ENCODE measurements at regions not wholly inside any gene's neighbourhood (a gene's known extent, or its start where the extent isn't known, plus 50 kb on each side); places are given as distances from the start of the nearest gene placed in this dataset.

DNA sequence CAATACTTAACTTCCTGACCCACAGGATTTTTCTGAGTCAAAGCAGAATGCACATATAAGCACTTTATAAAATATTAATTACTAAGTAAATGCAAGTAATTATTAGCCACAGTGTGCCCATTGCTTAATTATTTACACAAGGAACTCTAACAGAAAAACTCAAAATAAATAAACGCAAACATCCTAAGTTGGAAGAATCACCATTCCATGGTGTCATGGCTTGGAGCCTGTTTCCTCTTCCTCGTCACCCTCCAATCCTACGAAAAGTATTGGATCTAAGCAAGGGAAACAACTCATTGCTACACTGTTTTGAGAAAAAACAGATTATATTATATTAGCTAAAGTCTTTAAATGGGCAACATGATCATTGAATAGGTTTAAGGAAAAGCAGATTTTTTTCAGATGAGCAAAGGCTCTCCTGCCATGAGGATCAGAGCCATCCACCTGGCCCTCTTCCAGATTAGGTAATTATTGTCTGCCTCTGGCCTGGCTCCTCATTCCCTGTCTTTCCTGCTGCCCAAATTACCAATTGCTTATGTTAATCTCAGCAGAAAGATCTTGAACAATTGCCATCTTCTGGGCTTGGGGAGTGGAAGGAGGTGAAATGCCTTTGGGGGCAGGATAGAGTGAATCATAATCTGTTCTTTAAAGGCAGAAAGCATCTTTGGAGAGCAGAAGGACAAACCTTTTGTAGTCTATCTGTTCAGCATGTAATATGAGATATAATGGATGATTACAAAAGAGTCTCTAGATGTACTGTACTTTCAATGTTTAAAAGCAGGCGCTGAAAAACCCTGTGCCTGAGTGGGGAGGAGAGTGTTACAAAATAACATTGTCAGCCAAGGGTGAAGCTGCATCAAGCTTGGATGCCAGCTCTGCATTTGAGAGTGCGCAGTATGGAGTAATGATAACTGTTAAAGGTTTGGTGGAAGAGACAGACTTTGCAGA, 121.2 kb downstream of the DUSP10 start (continued):
- TF ChIP-seq MEF2A (IDR thresholded peaks at IDR 0.05; ENCODE audit: borderline replicate concordance, low read depth) = no peak
- no peak for TF ChIP-seq MXI1 (IDR thresholded peaks at IDR 0.05; ENCODE audit: low read depth, low read length)
- TF ChIP-seq USF1 (IDR thresholded peaks at IDR 0.05; ENCODE audit: borderline replicate concordance, low read depth) = no peak
- no peak for TF ChIP-seq FOXJ3 (CRISPR knock-in tag; IDR thresholded peaks at IDR 0.05)
- TF ChIP-seq REST (IDR thresholded peaks at IDR 0.05; ENCODE audit: low read depth, low read length) = no peak

GRCh38 chr1:221621683-221622082, 120.2 kb downstream of the DUSP10 start:
- Histone ChIP-seq H3K4me1 (ENCODE audit: control insufficient read depth in 1 of 2, insufficient read depth in 2 of 2, low read depth in 1 of 2, low read length in 1 of 2) (peaks cover 0 to 11% of the 10 kb centered on the region in 2 experiments; a peak in 3 of 4 replicates), H3K79me2 (ENCODE audit: insufficient read depth) (no peaks in the 10 kb centered on the region), H3K27me3 (ENCODE audit: insufficient read depth) (no peaks in the 10 kb centered on the region), H4K20me1 (ENCODE audit: insufficient read depth) (no peaks in the 10 kb centered on the region), H3F3A (replicated peaks; ENCODE audit: insufficient read depth) (peaks cover 5% of the 10 kb centered on the region), H3K9me2 (no peaks in the 10 kb centered on the region), H3K4me3 (ENCODE audit: low read depth in 2 of 2, low read length in 1 of 2) (no peak overlapping the region), H3K36me3 (replicated peaks in 1 of 2; ENCODE audit: control insufficient read depth in 1 of 2, insufficient read depth in 2 of 2, low read length in 1 of 2) (no peaks in the 10 kb centered on the region), H2AFZ (ENCODE audit: low read depth) (no peak overlapping the region; the same call in 1 of the 2 replicates), H3K9ac (no peak overlapping the region), H3K27ac (ENCODE audit: low read depth in 2 of 2, low read length in 1 of 2) (peak overlapping the region in 1 of 2 experiments; percentile 85; a peak in 1 of 4 replicates), H3K9me3 (no peaks in the 10 kb centered on the region), H3K4me2 (no peak overlapping the region)
- CTCF ChIA-PET = interaction anchor here (1.0 kb wide), 1 partner anchor 51 kb away, joined by 3 read pairs; no protein-coding TSS in a partner anchor
- WGBS (ENCODE audit: low lambda C conversion rate) = 94% methylated on average over 2 of the region's 2 CpGs
- DNase-seq = no peak
- POLR2A ChIA-PET = no interaction called here
- TF ChIP-seq FOXJ3 (CRISPR knock-in tag; IDR thresholded peaks at IDR 0.05) (no peak), USF1 (IDR thresholded peaks at IDR 0.05; ENCODE audit: borderline replicate concordance, low read depth) (no peak), MEF2A (IDR thresholded peaks at IDR 0.05; ENCODE audit: borderline replicate concordance, low read depth) (no peak), TCF12 (IDR thresholded peaks at IDR 0.05) (no peak), MAX (IDR thresholded peaks at IDR 0.05; ENCODE audit: low read depth) (no peak)
